GM18867 (cell line): ENCODE measurements at regions not wholly inside any gene's neighbourhood (a gene's known extent, or its start where the extent isn't known, plus 50 kb on each side); places are given as distances from the start of the nearest gene placed in this dataset.
"Not testable (repeated sequence)": the region's sequence is repeated elsewhere in the genome, so short reads cannot be mapped to it uniquely, and the experiment has no call there.

Experiments
- ATAC-seq: cut with Tn5 transposase; IDR thresholded peaks from one replicate; pipeline ENCODE4 v1.9.1; 2021; ENCODE audit warnings: mild to moderate bottlenecking, moderate library complexity; ENCODE audit not compliant: unreplicated experiment

DNA sequence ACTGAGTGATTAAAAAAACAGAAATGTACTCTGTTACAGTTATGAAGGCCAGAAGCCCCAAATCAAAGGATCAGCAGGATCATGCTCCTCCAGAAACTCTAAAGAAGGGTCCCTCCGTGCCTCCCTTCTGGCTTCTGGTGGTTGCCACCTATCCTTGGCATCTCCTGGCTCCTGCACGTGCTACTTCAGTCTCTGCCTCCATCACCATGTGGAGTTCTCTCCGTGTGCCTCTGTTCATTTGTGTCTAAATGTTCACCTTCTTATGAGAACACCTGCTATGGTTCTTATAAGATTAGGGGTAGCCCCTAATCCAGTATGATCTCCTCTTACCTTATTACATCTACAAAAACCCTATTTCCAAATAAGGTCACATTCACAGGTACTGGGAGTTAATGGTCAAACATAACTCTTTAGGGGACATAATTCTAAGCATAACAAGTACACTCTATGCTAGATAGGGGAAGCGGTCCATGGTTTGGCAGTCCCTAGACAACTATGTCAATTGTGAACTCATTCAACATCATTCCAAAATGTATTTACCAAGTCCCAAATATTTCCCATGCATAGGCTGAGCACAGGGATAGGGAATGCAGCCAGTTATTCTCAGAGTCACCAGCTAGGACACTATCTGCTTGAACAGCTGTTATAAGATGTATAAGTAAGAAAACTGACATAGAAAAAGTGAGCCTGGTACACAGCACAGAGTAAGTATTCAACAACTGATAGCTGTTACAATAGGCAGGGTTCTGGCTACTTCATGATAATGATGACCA lies 295.5 kb upstream of the BOD1L1 start:
- ATAC-seq = peak; percentile 18

DNA sequence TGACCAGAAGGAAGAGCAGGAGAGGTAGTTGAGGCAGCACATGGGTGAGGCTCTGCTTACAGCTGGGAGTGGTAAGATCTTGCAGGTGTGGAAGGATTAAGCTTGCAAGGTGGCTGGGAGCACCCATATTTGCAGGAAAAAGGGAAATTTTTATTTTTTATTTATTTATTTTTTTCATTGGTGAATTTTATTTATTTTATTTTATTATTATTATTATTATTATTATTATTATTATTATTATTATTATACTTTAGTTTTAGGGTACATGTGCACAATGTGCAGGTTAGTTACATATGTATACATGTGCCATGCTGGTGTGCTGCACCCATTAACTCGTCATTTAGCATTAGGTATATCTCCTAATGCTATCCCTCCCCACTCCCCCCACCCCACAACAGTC lies 297.4 kb upstream of the BOD1L1 start:
- not testable (repeated sequence) for ATAC-seq

DNA sequence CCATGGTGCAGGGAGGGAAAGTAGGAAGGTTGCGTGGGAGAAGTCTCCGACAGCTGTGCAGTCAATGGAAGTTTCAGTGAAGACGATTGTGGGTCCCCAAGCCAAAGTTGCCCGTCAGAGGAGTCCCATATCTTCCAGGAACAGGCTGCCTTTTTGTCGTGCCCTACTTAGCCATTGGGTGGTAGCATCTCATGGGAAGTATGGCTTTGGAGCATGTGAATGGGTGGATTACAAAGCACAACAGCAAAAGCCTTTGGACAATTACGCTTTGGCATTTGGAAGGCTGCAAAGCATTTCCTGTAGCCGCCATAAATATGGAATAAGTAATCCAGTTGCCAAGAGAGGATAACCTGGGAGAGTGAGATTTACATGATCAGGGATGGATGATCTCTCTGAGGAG lies 300.7 kb upstream of the BOD1L1 start:
- no peak for ATAC-seq

DNA sequence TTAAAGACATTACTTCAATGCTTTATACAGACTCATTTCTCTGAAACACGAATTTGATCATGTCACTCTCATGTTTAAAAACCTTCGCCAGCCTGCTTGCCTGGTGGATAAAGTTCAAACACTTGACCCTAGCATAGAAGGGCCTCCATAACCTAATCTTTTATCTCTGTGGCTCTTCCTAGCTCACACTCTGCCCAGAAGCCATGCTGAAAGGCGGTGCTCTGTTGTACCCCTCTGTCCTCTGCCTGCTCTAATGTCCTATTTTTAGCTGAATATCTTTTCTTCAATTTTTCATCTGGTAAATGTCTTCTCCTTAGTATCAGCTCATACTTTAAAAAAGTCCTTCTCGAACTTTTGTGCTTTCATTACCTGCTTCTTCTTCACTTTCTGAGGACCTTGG lies 302.6 kb upstream of the BOD1L1 start:
- no peak for ATAC-seq

DNA sequence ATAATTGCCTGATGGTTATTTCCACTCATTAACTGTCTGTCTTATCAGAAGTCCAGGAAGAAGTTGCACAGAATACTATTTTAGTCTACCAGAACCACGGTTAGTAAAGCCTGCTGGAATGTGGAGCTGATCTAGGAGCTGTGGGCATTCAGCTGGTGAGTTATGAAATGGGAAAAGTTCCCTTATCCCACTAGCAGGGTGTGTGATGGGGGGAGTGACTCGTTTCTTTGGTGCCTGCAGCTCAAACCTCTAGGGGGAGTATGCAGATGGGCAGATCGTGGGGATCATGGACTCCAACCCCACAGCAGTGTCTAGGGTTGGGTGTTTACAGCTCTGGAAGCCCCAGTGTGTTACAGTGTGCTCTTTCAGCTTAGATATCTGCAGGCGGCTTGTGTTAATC lies 305.7 kb upstream of the BOD1L1 start:
- ATAC-seq = no peak

DNA sequence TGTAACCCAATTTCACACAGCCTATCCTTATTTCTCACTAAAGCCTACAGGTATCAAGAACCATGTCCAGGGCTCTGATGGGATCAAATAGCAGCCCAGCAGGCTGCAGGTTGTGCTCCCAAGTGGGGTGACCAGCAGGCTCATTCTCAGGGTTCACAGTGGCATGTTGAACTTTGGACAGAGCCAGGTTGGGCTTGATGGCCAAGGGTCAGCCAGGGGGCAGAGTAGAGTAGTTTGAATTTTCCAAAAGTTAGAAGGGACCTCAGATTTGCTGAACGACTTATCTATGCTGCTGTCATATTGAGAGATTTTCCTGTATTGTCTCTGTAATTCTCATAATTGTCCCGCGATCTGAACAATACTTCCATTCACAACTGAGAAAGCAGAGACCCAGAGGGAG lies 310.8 kb upstream of the BOD1L1 start:
- no peak for ATAC-seq

DNA sequence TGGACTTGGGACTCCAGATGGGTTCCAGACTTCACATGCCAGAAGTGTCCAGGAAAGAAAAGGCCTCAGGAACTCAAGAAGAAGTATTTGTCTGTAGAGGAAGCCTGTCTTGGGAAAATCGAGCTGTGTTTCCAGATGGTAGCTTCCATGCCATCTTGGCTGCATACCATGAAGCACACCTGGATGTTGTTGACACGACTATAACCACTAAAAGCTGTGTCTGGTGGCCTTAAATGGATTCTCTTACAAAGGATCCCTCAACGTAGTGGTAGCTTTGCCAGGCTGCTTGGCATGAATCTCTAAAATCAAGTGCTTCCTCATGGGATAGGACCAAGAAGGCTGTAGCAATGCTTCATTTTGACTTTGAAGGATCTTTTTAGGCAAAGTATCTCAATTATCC lies 313.4 kb upstream of the BOD1L1 start:
- no peak for ATAC-seq

DNA sequence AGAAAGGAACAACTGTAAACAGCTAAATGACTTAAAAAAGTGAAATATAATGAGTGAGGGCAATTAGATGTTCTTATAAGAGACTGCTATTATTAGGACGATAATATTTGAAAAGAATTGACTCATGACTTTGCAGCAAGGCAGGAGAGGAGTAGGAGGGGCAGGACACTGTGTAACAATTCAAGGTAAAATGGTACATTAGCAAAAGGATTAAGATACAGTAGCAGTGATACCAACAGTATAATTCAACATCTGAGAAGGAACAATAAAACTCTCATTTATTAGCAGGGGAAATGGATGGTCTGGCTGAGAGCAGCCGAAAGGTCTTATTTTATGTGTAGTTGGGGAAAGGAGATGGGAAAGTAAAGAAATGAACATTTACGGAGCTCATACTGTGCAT lies 315.5 kb upstream of the BOD1L1 start:
- no peak for ATAC-seq

DNA sequence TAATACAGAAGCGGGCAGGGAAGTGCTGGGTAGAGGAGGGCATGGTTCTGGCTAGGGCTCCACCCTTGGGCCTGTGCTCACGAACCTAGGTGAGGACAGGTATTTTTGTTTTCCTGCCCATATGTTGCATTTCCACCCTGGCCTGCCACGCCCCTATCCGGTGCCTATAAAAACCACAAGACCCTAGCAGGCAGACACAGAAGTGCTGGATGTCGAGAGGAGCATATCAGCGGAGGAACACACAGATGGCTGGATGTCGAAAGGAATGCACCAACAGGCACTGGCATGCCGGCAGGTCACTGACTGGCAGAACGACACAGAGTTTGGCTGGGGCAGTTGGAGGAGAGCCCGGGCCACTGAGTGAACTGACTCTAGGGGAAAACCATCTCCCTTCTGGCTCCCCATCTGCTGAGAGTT lies 316.6 kb upstream of the BOD1L1 start:
- ATAC-seq = no peak

DNA sequence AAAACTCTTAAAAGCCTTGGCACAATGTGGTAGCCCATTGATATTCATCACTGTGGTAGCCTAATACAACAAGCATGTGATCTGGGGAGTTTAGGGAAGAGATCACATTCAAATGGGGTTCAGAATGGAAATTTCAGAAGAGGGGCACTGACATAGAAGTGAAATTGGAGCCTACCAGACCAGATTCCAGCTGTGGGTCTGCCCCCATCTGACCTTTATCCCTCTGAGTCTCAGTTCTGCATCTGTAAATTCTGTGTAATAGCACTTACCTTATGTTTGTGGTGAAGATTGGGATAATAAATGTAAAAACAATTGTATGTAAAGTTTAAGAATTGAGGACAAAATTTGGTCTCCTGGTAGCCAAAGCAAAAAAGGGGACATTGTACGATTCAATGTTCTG lies 320.4 kb upstream of the BOD1L1 start:
- no peak for ATAC-seq

DNA sequence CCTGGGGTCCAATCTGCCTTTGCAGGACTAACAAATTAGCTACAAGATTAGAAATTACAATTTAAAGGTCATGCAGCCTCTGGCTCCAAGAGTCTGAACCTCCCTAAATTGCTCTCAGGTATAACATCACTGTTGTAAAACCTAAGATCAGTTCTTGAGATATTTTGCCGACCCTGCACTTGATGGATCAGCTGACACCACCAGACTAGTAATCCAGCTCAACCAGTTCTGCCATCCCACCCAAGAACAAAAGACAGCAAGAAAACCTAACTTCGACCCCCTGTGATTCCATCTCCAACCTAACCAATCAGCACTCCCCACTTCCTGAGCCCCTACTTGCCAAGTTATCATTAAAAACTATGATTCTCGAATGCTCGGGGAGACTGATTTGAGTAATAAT lies 323.0 kb upstream of the BOD1L1 start:
- ATAC-seq = no peak

DNA sequence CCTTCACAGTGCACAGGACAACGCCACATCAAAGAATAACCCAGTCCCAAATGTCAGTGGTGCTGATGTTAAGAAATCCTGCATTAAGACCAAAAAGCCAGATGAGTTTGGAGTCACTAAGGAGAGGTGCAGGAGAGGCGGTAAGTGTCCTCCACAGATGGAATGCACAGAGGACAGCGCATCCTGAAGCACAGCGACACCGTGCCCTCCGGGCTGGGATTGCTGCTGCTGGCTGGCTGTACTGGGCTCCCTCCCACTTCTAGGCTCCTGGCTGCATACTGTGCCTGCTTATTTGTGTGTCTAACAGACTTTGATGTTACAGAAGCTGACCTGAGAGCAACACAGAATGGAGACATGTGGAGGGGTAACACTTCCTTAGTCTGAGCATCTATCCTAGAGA lies 325.6 kb upstream of the BOD1L1 start:
- no peak for ATAC-seq

DNA sequence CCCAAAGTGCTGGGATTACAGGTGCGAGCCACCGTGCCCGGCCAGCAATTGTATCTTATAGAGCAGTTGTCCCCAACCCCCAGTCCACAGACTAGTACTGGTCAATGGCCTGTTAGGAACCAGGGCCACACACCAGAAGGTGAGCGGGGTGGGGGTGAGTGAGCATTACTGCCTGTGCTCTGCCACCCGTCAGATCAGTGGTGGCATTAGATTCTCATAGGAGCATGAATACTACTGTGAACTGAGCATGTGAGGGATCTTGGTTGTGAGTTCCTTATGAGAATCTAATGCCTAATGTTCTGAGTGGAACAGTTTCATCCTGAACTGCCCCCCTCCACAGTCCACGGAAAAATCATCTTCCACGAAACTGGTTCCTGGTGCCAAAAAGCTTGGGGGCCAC lies 328.0 kb upstream of the BOD1L1 start:
- ATAC-seq = no peak

DNA sequence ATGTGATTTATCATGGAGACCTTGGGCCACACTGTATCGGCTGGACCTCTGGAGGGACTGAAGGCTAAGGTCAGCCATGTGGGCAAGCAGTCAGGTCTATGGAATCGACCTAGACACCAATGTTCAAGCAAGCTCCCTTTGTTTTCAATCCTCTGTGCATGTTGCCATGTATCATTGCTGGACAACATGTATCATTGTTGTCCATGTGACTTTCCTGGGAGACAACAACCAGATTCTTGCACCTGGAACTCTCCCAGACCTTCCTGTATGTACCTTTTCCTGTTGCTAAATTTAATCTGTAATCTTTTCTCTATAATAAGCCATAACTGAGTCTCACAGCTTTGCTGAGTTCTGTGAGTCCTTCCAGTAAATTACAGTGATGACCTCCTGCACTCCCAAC lies 329.4 kb upstream of the BOD1L1 start:
- ATAC-seq = no peak

DNA sequence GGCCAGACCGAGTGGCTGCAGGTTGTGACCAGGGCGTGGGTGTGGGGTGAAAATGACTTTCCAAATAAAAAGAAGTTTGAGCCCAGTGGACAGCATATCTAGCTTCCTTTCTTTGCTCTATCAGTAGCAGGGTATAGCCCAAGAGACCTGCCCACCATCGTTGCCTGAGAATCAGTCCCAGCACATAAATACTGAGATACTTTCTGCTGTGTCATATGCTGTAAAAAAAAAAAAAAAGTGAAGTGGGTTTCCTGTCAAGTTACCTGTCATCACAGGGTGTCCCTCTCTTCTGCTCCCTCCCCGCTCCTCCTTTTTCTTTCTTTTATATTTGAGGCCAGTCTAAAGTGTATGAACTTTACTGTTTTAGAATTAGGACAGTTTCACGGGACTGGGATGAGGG lies 330.3 kb upstream of the BOD1L1 start:
- no peak for ATAC-seq

DNA sequence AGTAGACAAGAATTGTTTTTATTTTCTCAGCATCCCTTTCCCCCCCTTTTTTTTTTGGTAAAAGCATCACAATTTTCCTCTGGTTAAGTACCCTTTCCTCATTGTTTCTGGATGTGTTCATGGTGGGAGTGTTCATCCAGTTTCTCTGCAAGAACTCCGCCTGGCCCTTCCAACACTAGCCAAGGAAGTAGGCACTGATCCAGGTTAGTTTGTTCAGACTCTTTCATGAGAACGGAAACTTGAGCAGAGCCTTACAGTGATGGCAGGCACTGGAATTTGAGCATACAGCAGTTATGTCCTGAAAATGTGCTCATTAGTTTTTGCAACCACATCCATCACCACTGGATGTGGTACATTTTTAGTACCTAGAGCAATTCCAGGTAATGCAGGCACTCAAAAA lies 336.1 kb upstream of the BOD1L1 start:
- no peak for ATAC-seq

DNA sequence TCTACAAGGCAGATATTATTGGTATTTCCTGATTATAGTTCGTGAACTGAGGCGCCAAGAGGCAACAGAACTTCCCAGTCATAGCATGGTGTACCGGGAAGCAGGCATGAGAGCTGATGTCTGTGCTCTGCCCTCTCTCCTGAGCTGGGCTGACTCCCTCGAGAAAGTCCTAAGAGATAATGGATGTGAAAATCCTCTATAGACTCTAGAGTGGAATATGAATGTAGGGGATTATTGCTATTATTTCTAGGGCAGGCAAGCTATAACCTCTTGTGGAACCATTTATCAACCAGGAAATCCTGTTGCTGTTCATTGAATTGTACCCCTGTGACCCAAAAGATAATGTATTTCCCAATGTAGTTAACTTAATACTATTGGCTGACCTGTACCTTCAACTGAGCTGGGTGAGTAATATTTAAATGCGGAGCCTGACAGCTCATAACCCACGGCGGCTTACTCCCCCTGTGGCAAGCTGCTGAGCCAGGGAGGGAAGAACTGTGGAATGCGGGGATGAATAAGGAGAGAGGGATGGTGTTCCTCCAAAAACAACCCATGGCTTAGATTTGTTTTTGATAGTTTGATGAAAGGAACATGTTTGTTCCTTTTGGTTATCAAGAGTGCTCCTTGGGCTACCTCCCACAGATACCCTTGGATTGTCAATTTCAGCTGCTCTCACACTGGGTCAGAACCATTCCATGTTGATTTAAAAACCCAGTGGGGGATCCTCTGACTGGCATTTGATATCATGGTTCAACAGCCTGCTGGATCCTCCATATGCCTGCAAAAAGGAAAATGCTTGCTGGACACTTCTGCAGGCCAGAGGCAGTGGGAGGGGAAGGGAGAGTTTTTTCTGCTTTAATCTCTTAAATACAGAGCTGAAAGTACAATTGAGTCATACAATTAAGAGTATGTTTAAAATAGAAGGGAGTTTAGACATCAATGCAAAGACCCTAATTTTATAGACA lies 339.0 kb upstream of the BOD1L1 start:
- ATAC-seq = no peak

DNA sequence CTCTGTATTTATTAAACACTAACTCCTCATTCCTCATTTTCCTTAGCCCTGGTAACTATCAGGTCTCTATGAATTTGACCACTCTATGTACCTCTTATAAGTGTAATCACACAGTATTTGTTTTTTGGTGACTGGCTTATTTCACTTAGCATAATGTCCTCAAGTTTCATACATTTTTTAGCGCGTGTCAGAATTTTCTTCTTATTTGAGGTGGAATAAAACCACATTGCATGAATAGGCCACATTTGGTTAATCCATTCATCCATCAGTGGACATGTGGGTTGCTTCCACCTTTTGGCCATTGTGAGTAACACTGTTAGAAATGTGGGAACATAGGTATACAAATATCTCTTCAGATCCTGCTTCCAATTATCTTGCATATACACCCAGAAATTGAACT lies 341.2 kb upstream of the BOD1L1 start:
- no peak for ATAC-seq

DNA sequence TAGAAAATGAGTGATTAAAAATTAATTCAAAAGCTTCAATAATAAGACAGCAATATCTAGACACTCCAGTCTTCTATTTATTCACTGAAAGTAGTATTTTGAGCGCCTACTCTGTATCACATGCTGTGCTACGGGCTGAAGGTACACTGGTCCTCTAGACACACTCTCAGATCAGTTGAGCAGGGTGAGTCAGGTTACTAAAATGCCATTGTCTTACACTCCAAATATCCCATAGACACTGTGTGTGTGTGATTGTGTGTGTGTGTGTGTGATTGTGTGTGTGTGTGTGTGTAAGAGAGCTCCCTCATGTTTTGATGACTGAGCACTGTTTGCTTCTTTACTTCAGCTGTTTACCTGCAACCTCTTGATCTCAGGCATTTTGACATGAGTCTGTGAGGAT lies 342.8 kb upstream of the BOD1L1 start:
- no peak for ATAC-seq

DNA sequence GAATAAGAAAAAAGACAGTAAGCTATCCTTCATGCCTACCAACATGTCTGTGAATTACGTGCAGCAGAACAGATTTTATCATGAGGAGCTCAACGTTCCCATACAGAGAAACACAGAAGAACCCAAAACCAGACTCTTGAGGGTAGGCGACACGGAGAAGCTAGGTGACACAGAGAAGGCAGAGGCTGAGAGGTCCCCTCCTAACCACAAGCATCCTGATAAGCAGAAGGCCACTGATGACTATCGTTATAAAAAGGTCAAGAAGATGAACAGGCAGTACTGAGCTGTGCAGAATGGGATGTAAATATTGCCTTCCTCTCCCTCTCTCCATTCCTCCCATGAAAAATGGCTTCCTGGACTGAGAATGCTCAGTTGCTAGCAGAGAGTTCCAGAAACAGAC lies 350.2 kb upstream of the BOD1L1 start:
- ATAC-seq = no peak

DNA sequence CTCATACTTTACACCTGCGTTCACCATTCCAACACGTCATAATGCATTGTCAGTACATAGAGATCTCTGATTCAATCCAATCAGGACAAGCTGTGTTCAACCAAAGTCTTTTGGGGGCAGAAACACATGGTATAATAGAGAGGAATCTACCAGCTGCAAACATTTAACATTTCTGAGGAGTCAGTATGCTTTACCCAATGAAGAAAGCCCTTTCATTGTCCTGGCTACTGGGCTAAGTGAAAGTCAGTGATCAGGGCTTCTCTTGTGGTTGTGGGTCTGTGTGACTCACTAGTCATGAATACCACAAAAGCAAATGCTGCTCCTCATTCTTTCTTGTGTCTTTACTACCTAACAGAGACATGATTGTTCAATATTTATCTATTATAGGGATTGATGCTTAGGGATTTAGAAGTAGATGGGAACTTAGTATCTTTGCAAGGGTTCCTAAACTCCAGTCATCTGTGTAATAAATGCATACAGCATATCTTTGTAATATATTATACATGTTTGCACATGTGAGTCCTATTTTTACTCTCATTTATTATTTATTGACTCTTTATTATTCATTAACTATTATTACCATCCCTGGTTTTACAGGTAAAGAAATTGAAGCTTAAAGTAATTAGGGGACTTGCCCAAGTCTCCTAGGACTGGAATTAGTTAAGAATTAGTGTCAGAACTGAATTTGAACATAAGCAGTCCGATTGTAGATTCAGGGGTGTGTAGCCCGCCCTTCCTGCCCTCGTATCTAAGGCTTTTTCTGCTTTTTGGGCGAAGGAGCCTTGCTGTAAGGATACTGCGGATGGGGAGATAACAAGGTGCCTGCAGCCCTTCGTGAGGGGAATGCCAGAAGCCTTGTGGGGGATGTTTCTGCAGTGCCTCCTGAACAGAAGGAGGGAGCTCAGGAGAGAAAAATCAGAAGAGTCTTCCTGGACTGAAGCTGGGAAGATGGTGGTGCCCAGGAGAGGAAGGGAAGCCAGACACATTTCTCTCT lies 353.1 kb upstream of the BOD1L1 start:
- no peak for ATAC-seq
